Panc1 (cell line): ENCODE measurements at regions not wholly inside any gene's neighbourhood (a gene's known extent, or its start where the extent isn't known, plus 50 kb on each side); places are given as distances from the start of the nearest gene placed in this dataset.

Experiments used
- CTCF ChIP-seq: fragments of 450-650 bp; IDR thresholded peaks from 2 replicates; pipeline ENCODE4 v1.5.1; 2017; ENCODE audit warnings: mild to moderate bottlenecking
- POLR2AphosphoS5 ChIP-seq: IDR thresholded peaks from 2 replicates; pipeline ENCODE4 v1.6.1; 2012; ENCODE audit warnings: mild to moderate bottlenecking, low read depth, low read length, moderate library complexity

GRCh38 chr10:128879441-128880140 is 587.5 kb upstream of the MGMT start:
- TF ChIP-seq POLR2AphosphoS5 (no peak), CTCF (no peak)
